HepG2 (cell line): ENCODE measurements at regions not wholly inside any gene's neighbourhood (a gene's known extent, or its start where the extent isn't known, plus 50 kb on each side); places are given as distances from the start of the nearest gene placed in this dataset.
"Not testable (repeated sequence)": the region's sequence is repeated elsewhere in the genome, so short reads cannot be mapped to it uniquely, and the experiment has no call there.

Experiments
- ATAC-seq: fragments of 200-7000 bp; cut with Tn5 transposase; 3 replicates; pipeline ENCODE4 v1.9.1; 2020; ENCODE audit warnings: mild to moderate bottlenecking, moderate library complexity
- BruUV-seq: library from RNA; stranded (reverse); fragments of 400-500 nt; replicated peaks from 2 replicates; lab custom pipeline; 2021; lab: Mats Ljungman, UMichigan
- CTCF ChIA-PET: fragments of 300-600 bp; formaldehyde crosslinking; extraction: SDS; loops from one replicate; lab custom pipeline; 2021; ENCODE audit warnings: low total read pairs, inconsistent platforms, low intra/inter-chr PET ratio; lab: Yijun Ruan, JAX
- POLR2A ChIA-PET: fragments of 350-600 bp; sonication (Branson Sonifier 250); formaldehyde crosslinking; loops from one replicate; lab custom pipeline; 2020; ENCODE audit warnings: antibody characterized with exemption, inconsistent platforms; lab: Yijun Ruan, JAX
- DNase-seq: peaks from one replicate; pipeline ENCODE4 v3.0.0-alpha.2; 2015; ENCODE audit warnings: low spot score
- FAIRE-seq: peaks from 3 replicates; lab custom pipeline; 2011; peaks lifted over from hg19 to GRCh38; lab: Jason Lieb, UNC
- H2AFZ ChIP-seq: one replicate; pipeline ENCODE4 v1.6.1; 2011; ENCODE audit warnings: low read length, inconsistent platforms
- H3K27ac ChIP-seq: fragments of 300-600 bp; 3 replicates; pipeline ENCODE4 v1.8.0; 2011; ENCODE audit warnings: mixed run types, mild to moderate bottlenecking, mixed read lengths, low read length, inconsistent platforms; ENCODE audit not compliant: insufficient read depth; ENCODE audit errors: extremely low read length
- H3K27me3 ChIP-seq, 2 experiments: fragments of 200-600 bp in 1 of 2; 2 replicates in 1 of 2; 3 replicates in 1 of 2; pipeline versions ENCODE4 v1.6.0 to v1.8.0; 2011; ENCODE audit warnings: low read length in 2 of 2, mild to moderate bottlenecking in 2 of 2, moderate library complexity in 2 of 2, inconsistent platforms in 1 of 2; ENCODE audit not compliant: insufficient read depth in 2 of 2, control insufficient read depth in 1 of 2
- H3K36me3 ChIP-seq, 2 experiments: fragments of 200-600 bp in 1 of 2; replicated peaks in 1 of 2; 2 replicates in 1 of 2; 3 replicates in 1 of 2; pipeline versions ENCODE4 v1.5.1 to v1.8.0; 2011; ENCODE audit warnings: low read length in 2 of 2, inconsistent platforms in 1 of 2; ENCODE audit not compliant: insufficient read depth in 2 of 2, control insufficient read depth in 1 of 2
- H3K4me1 ChIP-seq: 2 replicates; pipeline ENCODE4 v1.5.1; 2012; ENCODE audit warnings: low read length, inconsistent platforms; ENCODE audit not compliant: insufficient read depth
- H3K4me2 ChIP-seq: 2 replicates; pipeline ENCODE4 v1.6.0; 2011; ENCODE audit warnings: low read depth, low read length, inconsistent platforms
- H3K4me3 ChIP-seq, 3 experiments: fragments of 200-600 bp in 1 of 3; sonication (generic), shearing (Covaris generic) in 1 of 3; replicated peaks in 1 of 3; 2 replicates each; pipeline ENCODE4 v1.5.1; 2011 to 2016; ENCODE audit warnings: low read length in 3 of 3, inconsistent platforms in 2 of 3, low read depth in 2 of 3, mild to moderate bottlenecking in 2 of 3, control low read depth in 1 of 3, mixed read lengths in 1 of 3; ENCODE audit not compliant: insufficient read depth in 1 of 3
- H3K79me2 ChIP-seq: one replicate; pipeline ENCODE4 v1.6.1; 2011; ENCODE audit warnings: low read length, inconsistent platforms; ENCODE audit not compliant: insufficient read depth
- H3K9ac ChIP-seq: 2 replicates; pipeline ENCODE4 v1.6.0; 2011; ENCODE audit warnings: mild to moderate bottlenecking, low read depth, low read length, inconsistent platforms; ENCODE audit not compliant: insufficient read depth
- H3K9me3 ChIP-seq: 2 replicates; pipeline ENCODE4 v1.5.1; 2012; ENCODE audit warnings: mild to moderate bottlenecking, low read length
- H4K20me1 ChIP-seq: 2 replicates; pipeline ENCODE4 v1.6.0; 2011; ENCODE audit warnings: inconsistent platforms, mild to moderate bottlenecking, low read length, moderate library complexity; ENCODE audit not compliant: insufficient read depth
- CEBPB ChIP-seq: IDR thresholded peaks from 2 replicates; pipeline ENCODE4 v1.6.1; 2011; ENCODE audit warnings: low read depth, low read length, improper control_type of control experiment, borderline replicate concordance
- WGBS: methylation state at CpG from one replicate; pipeline ENCODE4 v1.1.6; 2017; ENCODE audit warnings: low lambda C conversion rate; 5-methylcytosine and 5-hydroxymethylcytosine counted together
- in situ Hi-C: cut with HindIII; loops from 2 replicates; pipeline ENCODE4 v1.10.0; 2017; ENCODE audit warnings: low pct_unique_long_range_greater_than_20kb; ENCODE audit not compliant: extremely low pct_ligation_motif_present
- intact Hi-C: fragments of 100-400 bp; cut with micrococcal nuclease; formaldehyde crosslinking; loops from one replicate; pipeline ENCODE4 v1.10.0; 2022; ENCODE audit not compliant: unreplicated experiment

GRCh38 chr15:24107948-24108347, 420.8 kb upstream of the NDN start:
- H2AFZ ChIP-seq, H3K79me2 ChIP-seq, ATAC-seq, H3K27ac ChIP-seq, H4K20me1 ChIP-seq, in situ Hi-C loops, H3K27me3 ChIP-seq, POLR2A ChIA-PET, H3K4me1 ChIP-seq, H3K36me3 ChIP-seq, H3K9ac ChIP-seq, H3K4me2 ChIP-seq, H3K4me3 ChIP-seq, DNase-seq, BruUV-seq, FAIRE-seq, CTCF ChIA-PET, intact Hi-C loops: not testable (repeated sequence)
- H3K9me3 ChIP-seq, result peaks cover 49% of the 10 kb centered on the region
- WGBS, result 0% methylated on average over 1 of the region's 4 CpGs

GRCh38 chr15:24108349-24108748, 421.2 kb upstream of the NDN start:
- H3K36me3 ChIP-seq, in situ Hi-C loops, POLR2A ChIA-PET, H3K27me3 ChIP-seq, H3K79me2 ChIP-seq, ATAC-seq, H2AFZ ChIP-seq, DNase-seq, H3K4me2 ChIP-seq, H3K9ac ChIP-seq, intact Hi-C loops, BruUV-seq, H4K20me1 ChIP-seq, CTCF ChIA-PET, FAIRE-seq, H3K4me1 ChIP-seq, H3K27ac ChIP-seq, H3K4me3 ChIP-seq: not testable (repeated sequence)
- H3K9me3 ChIP-seq, result peaks cover 53% of the 10 kb centered on the region
- 0% methylated on average over 2 of the region's 3 CpGs for WGBS

DNA sequence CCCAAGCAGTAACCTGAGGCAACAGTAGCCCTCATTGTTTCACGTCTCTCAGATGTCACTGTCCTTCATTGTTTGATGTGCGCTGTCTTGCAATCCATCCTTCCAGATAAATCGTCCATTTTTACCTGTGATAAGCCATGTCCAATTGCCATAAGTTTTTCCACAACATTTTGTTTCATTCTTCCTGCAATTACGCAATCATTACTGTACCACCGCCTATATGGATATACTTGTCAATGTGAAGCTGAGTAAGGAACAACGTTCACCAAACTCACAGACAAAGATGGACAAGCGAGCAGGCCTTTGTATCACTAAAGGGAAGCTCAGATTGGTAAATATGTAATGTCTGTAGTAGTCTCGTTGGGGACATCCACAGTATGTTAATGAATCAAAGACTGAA, 452.5 kb upstream of the NDN start:
- 22% methylated on average over 8 of the region's 8 CpGs for WGBS
- intact Hi-C loops, POLR2A ChIA-PET, ATAC-seq, CTCF ChIA-PET, DNase-seq, H2AFZ ChIP-seq, H3K36me3 ChIP-seq, H4K20me1 ChIP-seq, H3K4me2 ChIP-seq, BruUV-seq, H3K9ac ChIP-seq, FAIRE-seq, H3K27ac ChIP-seq, H3K4me1 ChIP-seq, H3K4me3 ChIP-seq, in situ Hi-C loops, H3K79me2 ChIP-seq, H3K27me3 ChIP-seq: not testable (repeated sequence)
- H3K9me3 ChIP-seq, result peaks cover 36% of the 10 kb centered on the region
- TF ChIP-seq CEBPB, result peak; percentile 62

GRCh38 chr15:24145070-24145469, 458.0 kb upstream of the NDN start:
- H3K9ac ChIP-seq, H2AFZ ChIP-seq, BruUV-seq, DNase-seq, H3K36me3 ChIP-seq, CTCF ChIA-PET, POLR2A ChIA-PET, intact Hi-C loops, H3K27ac ChIP-seq, H3K4me2 ChIP-seq, H3K4me3 ChIP-seq, H4K20me1 ChIP-seq, H3K79me2 ChIP-seq, H3K4me1 ChIP-seq, H3K27me3 ChIP-seq, ATAC-seq, in situ Hi-C loops, FAIRE-seq: not testable (repeated sequence)
- H3K9me3 ChIP-seq, result peaks cover 61% of the 10 kb centered on the region
- WGBS, result 37% methylated on average over 8 of the region's 8 CpGs
